Activated T-helper 1 cell treated with anti-CD3 and anti-CD28 coated beads, Interleukin-2, amount 50 U/mL, for 16 hours (primary cell): ENCODE measurements at regions not wholly inside any gene's neighbourhood (a gene's known extent, or its start where the extent isn't known, plus 50 kb on each side); places are given as distances from the start of the nearest gene placed in this dataset.

Experiments
- DNase-seq, 2 donors: peaks; one replicate each; pipeline ENCODE4 v3.0.0-alpha.2; 2020; ENCODE audit warnings: low read depth in 1 of 2, low spot score in 1 of 2

DNA sequence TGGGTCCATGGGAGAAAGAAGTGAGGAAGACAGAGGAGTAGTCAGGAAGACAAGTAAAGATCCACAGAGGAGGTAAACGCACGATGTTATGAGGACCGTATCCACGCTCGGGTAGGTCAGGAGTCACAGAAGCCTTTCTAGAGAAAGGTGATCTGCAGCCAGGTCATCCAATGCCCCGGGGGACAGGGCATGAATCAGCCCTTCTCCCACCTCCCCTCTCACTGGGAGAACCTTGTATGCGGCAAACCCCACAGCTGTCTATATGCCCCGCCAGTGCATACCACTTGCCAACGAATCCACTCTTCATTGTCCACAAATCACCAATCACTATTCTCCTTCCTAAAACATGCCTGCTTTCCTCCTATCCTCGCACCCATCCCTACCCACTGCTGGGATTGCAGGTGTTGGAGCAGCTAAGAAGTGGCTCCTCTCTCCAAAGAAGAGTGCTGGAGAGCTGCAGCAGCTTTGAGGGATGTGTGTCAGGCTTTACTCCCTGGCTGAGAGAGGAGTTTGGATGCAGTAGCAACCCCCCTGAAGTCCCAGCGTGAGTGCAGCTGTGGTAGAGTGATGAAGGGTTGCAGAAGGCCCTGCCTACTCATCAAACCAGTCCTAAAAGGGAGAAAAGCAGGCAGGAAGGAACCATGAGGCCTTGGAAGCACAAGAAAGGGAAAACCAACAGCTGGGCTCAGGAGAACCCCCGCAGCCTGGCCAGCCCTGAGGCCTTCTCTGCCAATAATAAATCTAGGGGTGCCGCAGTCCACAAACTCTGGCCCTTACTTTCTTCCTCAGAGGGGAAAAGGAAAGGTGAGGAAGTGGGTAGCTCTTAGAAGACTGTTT is 102.2 kb upstream of the GADD45A start:
- DNase-seq, result no peak

DNA sequence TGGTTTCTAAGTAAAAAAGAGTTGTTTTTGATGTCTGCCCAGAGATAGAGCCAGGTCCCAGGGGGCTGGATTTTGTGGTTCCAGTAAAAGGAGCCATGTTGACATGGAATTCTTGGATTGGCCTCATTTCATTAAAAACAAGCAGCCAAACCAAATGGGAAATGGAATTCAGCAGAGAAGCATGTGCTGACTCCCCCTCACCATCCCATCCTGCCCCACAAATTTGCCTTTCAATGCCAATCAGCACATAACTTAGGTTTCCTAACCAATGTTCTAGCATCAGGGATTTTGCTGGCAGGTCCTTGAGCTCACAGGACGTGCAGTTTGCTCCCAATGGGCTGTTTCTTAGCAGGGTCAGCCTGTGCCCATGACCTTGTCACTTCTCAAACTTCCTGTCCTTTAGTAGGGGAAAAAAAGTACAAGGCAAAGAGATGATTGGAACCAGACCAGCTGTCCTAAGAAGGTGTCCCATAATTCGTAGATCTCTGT is 101.5 kb upstream of the GADD45A start:
- no peak for DNase-seq

DNA sequence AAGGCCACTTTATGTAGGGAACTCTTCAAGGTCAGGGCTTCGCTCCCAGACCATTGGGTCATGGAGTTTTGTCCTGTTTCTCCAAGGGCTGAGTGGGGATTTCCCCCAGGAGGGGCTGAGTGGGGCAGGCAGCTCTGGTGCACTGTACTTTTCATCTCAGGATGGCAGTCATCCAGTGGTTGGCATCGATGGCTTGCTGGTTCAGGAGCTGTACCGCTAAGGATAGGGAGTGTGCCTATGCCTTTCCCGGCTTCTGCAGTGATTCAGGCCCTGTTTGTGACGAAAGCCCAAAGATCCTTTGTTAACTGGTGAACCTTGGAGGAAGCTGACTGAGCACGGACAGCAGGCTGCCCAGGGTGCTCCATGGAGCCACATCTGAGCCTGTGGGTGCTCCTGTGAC is 100.1 kb upstream of the GADD45A start:
- DNase-seq, result no peak

DNA sequence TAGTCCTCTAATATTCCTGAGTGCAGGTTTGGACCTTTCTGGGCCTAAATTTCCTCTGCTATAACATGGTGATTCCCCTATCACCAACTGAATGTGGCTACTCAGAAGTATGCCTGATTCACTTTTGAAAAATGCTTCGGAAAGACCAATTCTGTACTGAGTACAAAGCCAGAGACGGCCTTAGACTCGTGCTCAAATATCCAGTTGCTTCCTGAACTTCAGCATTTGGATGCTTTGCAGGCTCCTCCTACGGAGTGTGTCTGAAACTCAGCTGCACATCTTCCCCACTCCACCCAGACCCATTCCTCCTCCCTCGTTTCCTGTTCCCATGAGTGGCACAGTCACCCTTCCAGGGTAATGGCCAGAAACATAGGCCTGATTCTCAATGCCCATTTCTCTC is 98.4 kb upstream of the GADD45A start:
- DNase-seq, result no peak

DNA sequence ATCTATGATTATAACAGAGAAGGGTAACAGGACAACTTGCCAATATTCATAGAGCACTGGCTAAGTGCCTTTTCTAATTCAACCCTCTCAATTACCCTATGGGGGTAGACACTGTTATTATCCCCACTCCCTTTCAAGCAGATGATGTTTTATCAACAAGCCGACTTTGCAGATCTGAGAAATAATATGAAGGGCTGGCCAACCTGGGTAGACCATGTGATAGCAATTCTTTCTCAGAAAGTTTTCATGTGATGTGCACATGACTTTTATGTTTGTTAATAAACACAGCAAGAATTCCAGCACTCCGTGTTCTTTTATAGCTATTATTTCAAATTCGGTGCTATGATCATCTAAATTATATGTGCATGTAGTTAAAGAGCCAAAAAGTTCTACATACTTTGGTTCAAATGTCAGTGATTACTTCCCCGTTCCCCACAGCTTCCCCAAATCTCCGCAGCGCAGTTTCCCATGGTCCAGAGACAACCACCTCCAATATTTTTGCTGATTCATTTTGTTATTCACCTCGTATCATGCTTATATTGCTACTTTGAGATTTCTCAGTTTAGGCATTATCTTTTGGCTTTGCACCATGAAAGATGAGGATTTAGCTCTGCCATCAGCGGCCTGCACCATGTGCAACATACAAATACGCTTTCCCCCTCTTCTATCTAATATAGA is 96.7 kb upstream of the GADD45A start:
- DNase-seq, result no peak

DNA sequence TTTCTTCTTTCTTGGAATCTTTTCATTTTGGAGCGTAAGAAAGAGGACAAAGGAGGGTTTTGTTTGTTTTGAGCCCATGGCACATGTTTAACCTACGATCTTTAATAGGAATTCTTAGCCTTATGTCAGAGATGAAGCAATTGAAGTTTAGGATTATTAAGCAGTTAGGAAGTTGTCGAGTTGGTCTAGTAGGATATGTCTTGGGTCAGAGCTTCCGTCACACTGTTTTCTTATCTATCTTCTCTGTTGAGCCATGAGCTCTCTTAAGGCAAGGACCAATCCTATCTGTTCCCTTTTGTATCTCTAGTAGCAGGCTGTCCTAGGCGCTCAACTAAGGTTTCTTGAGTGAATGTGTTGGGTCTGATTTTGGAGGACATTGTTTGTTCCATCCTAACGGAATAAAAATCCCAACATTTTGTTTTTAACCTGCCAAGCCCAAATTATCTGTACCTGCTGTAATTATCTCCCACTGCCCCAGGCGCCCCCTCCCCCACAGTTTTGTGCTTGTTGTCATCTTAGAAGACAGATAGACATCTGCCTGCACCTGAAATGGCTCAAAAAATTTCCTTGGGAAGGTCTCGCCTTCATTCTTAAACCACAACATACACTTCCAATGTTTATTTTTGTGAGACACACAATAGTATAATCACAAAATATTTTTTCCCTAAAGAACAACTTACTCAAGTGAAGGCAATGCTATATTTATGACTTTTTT is 95.3 kb upstream of the GADD45A start:
- DNase-seq, result no peak

DNA sequence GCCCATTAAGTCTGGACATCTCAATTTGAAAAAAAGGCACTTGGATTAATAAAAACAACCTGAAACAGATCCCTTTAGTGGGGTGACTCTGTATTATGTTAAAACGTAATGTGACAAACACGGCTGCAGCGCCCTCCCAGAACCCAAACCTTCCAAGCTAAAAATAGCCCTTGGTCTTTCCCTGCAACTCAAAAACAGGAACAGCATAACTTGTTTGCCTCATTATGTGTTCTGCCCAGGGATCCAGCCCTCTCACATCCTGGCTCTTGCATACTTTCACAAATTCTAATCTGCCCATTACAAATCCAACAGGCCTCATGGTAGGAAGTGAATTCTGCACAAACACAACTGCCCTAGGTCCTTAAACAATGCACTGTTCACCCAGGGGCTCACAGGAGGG is 94.7 kb upstream of the GADD45A start:
- DNase-seq, result no peak

DNA sequence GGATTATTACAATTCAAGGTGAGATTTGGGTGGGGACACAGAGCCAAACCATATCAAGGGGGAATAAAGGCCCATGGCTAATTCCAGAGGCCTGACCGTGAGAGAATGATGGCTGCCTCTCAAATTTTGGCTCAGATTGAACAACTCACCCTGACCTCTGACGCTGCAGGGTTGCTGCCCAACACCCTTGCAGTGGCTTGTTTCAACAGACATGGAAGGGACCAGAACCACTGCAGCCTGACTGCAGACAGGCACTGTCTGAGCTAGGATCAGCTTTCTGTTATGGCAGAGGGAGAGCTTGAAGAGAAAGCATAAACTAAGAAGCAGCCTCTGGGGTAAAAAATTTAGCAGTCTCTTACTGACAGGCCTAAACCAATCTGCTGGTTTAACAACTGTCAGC is 90.2 kb upstream of the GADD45A start:
- no peak for DNase-seq

DNA sequence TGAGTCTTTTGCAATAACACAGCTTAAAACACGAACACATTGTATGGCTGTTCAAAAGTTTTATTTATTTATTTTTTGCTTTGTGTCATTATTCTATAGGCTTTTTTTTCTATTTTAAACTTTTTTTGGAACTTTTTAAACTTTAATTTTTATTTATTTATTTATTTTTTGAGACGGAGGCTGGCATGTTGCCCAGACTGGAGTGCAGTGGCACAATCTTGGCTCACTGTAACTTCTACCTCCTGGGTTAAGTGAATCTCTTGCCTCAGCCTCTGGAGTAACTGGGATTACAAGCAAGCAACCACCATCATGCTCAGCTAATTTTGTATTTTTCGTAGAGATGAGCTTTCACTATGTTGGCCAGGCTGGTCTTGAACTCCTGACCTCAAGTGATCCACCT is 88.3 kb upstream of the GADD45A start:
- no peak for DNase-seq

DNA sequence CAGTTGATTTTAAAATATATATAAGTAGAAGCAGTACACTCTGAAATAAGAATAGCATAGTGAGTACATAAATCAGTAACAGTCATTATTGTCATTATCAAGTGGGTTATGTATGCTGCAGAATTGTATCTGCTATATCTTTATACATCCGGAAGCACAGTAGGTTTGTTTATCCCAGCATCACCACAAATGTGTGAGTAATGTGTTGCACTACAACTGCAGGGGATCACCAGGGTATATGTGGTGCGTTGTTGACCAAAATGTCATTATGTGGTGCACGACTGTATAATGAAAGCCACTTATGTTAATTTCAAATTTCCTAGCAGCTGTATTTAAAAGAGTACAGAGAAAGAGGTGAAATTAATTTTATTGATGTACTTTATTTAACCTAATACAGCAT is 87.7 kb upstream of the GADD45A start:
- no peak for DNase-seq

DNA sequence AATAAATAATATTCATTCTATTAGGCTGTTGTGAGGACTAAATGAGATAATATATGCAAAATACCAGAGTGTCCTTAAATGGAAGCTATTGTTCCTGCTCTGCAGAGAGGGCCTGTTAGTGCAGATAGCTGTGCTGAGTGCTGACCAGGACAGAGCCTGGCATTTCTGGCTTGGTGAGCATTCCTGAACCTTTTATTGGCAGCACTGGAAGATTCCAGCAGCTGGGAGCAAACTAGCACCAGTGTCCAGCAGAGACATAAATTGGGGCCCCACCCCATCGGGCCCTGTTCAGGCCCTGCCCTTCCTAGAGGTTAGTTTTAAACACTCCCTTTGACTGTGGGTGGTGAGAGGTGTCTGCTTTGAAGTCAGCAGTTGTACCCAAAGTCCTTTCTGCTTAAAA is 85.9 kb upstream of the GADD45A start:
- no peak for DNase-seq

DNA sequence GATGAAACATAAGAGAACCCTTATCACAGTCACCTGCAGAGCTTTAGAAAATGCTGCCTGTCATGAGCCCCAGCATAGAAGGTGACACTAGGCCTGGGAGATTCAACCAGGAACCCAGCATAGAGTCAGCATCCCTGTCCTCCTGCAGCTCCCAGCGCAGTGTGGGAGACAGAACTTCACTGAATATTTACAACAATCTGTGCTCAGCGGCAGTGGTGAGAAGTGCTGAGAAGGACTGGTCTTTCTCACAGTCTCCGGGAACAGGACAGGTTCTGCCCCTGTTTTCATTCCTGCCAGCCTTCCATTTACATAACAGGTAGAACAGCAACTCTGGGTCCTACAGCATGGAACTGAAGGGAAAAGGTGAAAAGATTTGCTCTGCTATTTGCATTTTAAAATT is 83.5 kb upstream of the GADD45A start:
- DNase-seq, result no peak

DNA sequence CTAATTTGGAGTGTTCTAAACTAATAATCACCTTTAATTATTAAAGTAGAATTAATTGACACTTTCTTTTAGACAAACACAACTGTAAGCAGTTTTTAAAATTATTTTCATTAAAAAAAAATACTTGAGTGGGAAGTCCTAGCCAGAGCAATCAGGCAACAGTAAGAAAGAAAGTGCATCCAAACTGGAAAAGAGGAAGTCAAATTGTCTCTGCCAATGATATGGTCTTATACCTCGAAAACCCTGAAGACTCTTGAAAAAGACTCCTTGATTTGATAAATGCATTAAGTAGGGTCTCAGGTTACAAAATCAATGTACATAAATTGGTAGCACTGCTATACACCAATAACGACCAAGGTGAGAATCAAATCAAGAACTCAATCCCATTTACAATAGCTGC is 83.0 kb upstream of the GADD45A start:
- no peak for DNase-seq

DNA sequence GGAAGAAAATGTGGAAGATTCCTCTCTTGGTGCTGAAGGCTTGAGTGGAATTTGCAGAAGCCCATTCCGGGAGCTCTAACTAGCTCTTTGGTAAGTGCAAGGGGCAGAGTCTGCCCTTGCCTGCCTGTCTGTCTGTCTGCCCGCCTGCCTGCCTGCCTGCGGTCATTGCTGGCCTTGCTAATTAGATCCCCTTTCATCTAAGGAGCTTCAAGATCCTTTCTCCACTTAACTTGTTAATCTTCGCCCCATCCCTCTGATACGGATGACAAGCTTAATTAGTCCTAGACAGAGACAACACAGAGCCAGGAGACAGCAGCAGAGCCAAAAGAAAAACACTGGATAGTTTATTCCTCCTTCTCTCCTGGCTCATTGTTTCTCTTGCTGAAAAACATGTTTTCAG is 80.2 kb upstream of the GADD45A start:
- no peak for DNase-seq

DNA sequence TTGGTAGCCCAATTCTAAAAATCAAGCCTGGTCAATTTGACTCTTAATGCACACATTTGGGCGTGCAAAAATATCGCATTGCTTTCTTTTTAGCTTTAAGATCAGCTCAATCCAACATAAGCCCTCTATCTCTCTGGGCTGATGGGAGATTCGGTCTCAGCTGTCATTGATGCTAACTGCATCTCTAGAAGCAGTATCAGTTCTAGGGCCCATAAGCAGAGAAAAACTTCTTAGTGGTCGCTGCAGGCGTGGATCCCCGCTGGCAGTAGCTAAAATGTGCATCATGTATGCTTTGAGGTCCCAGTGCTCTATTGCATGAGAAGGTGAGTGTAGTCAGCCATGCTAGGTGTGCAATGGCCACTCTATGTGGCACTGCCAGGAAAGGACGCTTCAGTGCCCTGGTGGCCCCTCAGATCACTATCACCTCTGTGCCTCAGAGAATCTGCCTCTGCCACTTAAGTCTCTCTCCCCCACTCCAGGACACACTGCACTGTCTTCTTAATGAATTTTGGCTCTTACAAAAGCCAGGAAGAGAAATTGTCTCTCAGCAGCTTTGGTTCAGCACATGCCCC is 79.7 kb upstream of the GADD45A start:
- no peak for DNase-seq

DNA sequence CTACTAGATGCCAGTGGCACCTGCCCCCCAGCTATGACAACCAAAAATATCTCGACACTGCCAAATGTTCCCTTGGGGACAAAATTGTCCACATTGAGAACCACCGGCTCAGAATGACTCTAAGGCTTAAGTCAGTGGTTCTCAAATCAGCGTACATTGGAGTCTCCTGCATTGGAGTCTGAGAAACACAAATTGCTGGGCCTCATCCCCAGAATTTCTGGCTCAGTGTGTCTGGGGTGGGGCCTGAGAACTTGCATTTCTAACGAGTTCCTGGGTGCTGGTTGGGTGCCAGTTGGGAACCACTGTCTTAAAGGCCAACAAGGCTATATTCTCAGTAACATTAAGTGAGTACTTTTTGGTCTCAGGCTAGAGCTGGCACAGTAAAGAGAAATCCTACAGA is 77.7 kb upstream of the GADD45A start:
- DNase-seq, result no peak

DNA sequence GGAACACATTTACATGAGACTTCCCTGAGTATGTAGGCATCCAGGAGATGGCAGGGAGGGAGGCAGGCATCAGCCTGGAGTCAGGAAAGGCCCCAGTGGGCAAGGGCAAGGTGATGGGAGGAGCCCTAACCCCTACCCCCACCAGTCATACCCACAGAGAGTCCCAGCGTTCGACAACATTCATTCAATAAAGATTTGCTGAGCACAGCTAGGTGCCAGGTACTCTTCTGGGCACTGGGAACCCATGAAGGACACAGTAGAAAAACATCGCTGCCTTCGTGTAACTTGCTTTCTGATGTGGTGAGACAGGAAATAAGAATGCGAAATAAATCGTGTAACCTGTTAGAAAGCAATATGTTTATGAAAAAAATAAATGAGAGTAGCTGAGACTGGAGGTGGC is 77.3 kb upstream of the GADD45A start:
- DNase-seq, result no peak

DNA sequence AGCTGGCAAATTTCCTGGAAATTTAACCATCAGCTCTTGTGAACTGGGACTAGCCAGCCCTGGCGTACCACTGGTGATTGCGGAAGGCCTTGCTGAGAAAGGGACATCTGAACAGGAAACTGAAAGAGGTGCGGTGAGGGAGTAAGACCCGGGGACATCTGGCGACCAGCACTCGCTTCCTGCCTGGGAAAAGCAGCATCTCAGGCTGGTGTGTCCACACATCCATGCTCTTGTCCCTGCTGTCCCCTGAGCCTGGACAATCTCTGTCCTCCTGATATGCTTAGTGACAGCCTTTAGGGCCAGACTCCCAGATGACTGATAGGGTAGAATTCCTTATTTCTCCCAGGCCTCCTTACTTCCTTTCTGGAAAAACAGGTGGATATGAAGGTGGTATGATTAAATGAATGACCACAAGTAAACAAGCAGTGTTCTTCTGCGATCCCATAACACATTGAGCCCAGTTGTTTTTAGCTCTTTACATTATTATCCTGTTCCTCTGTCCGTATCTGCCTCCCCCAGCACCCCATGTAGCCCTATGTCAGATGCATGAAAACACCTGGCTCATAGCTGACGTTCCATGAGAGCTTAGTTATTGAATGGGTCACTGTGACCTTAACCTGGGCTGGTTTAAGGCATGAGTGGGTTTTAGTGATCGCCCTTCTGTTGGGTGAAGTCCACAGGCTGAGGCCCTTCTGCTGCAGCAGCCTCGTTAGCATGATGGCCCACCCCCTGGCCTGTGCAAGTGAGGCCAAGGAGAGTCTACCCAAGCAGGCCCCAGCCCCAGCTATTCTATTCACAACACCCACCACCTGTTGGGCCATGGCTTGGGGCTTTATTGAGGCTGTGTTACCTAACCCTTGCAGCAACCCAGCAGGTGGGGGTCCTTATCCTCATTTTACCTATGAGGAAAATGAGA is 76.1 kb upstream of the GADD45A start:
- no peak for DNase-seq

DNA sequence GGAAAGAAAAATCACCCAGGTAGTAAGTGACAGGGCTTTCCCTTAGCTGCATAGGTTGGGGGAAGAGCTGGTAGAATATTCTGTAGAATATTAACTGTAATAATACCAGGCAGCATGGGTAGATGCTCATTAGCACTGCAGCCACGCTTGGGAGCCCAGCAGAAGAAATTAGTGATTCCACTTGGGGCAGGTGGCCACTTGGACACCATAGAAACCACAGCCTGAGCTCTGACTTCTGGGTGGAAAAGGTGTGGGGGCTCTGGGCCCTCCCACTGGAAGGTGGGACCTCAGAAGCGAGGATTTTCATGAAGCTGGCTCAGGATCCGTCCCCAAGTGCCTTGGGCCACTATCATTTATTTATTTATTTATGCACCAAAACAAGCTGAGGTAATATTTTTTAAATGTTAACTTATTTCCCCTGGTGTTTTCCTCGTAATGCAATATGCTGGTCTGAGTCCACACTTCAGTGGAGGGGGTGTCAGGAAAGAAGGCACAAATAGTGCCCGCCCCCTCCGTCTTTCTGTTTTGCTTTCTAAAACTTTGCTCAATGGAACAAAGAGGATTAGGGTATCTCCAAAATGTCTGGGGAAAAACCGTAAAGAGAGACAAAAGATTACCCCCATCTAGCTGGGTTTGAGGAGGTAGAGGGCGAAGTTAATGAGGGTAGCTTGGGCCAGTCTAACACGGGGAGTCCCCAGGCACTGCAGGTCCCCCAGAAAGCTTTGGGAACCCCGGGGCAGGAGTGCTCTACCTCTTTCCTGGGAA is 75.2 kb upstream of the GADD45A start:
- no peak for DNase-seq

DNA sequence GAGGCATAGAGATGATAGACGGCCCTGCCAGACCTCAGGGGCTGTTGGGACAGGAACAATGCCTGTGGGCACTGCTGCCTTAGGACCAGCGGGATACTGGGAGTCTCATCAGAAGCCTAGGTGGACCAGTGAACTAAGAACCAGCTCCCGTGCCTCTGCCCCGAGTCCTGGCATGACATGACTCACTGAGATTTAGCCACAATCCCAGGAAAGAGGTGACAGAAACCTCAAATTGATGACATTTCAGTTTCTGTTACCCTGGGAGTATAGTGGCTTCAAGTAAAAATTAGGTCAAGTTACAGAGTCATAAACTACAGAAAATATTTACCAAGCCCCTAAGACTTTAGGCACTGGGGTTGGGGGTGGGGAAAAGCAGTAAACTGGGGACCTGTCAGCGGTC is 74.6 kb upstream of the GADD45A start:
- no peak for DNase-seq
